ENCODE measurements at regions not wholly inside any gene's neighbourhood (a gene's known extent, or its start where the extent isn't known, plus 50 kb on each side); places are given as distances from the start of the nearest gene placed in this dataset.

GRCh38 chr11:33525789-33526188, 174.8 kb downstream of the C11orf91 start:
- Histone ChIP-seq H3K4me3 (replicated peaks in 1 of 3; ENCODE audit: low read depth in 2 of 3, low read length in 3 of 3) (no peak overlapping the region), H3K4me1 (ENCODE audit: control insufficient read depth in 1 of 2, insufficient read depth in 2 of 2, low read length in 2 of 2) (no peaks in the 10 kb centered on the region), H3K9ac (ENCODE audit: insufficient read depth, low read length, poor library complexity, severe bottlenecking) (no peak overlapping the region), H3K79me2 (ENCODE audit: insufficient read depth, low read length) (no peaks in the 10 kb centered on the region), H3K36me3 (replicated peaks in 1 of 2; ENCODE audit: control insufficient read depth in 1 of 2, insufficient read depth in 2 of 2, low read length in 2 of 2) (no peaks in the 10 kb centered on the region), H4K20me1 (ENCODE audit: insufficient read depth, low read length) (no peaks in the 10 kb centered on the region), H3K9me3 (replicated peaks in 1 of 2; ENCODE audit: control insufficient read depth in 1 of 2, insufficient read depth in 1 of 2, low read length in 2 of 2) (peaks cover 0 to 4% of the 10 kb centered on the region in 2 donors), H3K4me2 (replicated peaks; ENCODE audit: extremely low read depth, low read length, poor library complexity, severe bottlenecking) (no peak overlapping the region), H3K27me3 (ENCODE audit: control insufficient read depth in 2 of 2, insufficient read depth in 2 of 2, low read length in 2 of 2) (no peaks in the 10 kb centered on the region), H3K27ac (ENCODE audit: low read depth in 1 of 2, low read length in 2 of 2) (no peak overlapping the region), H2AFZ (ENCODE audit: insufficient read depth, low read depth, low read length, poor library complexity, severe bottlenecking) (no peak overlapping the region)
- H3K27me3 Mint-ChIP-seq (ENCODE audit: low read depth in 3 of 3), result peaks cover 3 to 12% (median 6%) of the 10 kb centered on the region in 3 donors
- H3K4me3 Mint-ChIP-seq, result no peak overlapping the region
- H3K9me3 Mint-ChIP-seq, result peaks cover 4 to 19% (median 14%) of the 10 kb centered on the region in 7 donors
- DNase-seq, result no peak
- H3K27ac Mint-ChIP-seq, result no peak overlapping the region
- intact Hi-C loops (cut with micrococcal nuclease), result no loop called here
- H3K4me1 Mint-ChIP-seq, result no peaks in the 10 kb centered on the region
- WGBS (ENCODE audit: insufficient coverage), result 100% methylated on average over 3 of the region's 4 CpGs
- H3K36me3 Mint-ChIP-seq, result no peaks in the 10 kb centered on the region
- TF ChIP-seq CTCF (IDR thresholded peaks at IDR 0.05), result no peak

GRCh38 chr11:33521384-33521783, 179.2 kb downstream of the C11orf91 start:
- TF ChIP-seq CTCF (IDR thresholded peaks at IDR 0.05), result no peak
- intact Hi-C loops (cut with micrococcal nuclease), result no loop called here
- Mint-ChIP-seq H3K4me3 (no peak overlapping the region), H3K36me3 (no peaks in the 10 kb centered on the region), H3K9me3 (peaks cover 0 to 6% (median 5%) of the 10 kb centered on the region in 7 donors), H3K27ac (no peak overlapping the region), H3K27me3 (ENCODE audit: low read depth in 3 of 3) (peaks cover 4 to 9% (median 5%) of the 10 kb centered on the region in 3 donors), H3K4me1 (no peaks in the 10 kb centered on the region)
- 80% methylated on average over 2 of the region's 3 CpGs for WGBS (ENCODE audit: insufficient coverage)
- H3K36me3 ChIP-seq (replicated peaks in 1 of 2; ENCODE audit: control insufficient read depth in 1 of 2, insufficient read depth in 2 of 2, low read length in 2 of 2), result no peaks in the 10 kb centered on the region
- H3K27me3 ChIP-seq (ENCODE audit: control insufficient read depth in 2 of 2, insufficient read depth in 2 of 2, low read length in 2 of 2), result peaks cover 0 to 4% of the 10 kb centered on the region in 2 donors
- no peak overlapping the region for H3K4me3 ChIP-seq (replicated peaks in 1 of 3; ENCODE audit: low read depth in 2 of 3, low read length in 3 of 3)
- no peaks in the 10 kb centered on the region for H3K79me2 ChIP-seq (ENCODE audit: insufficient read depth, low read length)
- no peak overlapping the region for H3K9ac ChIP-seq (ENCODE audit: insufficient read depth, low read length, poor library complexity, severe bottlenecking)
- no peak for DNase-seq
- no peaks in the 10 kb centered on the region for H3K4me1 ChIP-seq (ENCODE audit: control insufficient read depth in 1 of 2, insufficient read depth in 2 of 2, low read length in 2 of 2)
- H3K27ac ChIP-seq (ENCODE audit: low read depth in 1 of 2, low read length in 2 of 2), result no peak overlapping the region
- H4K20me1 ChIP-seq (ENCODE audit: insufficient read depth, low read length), result no peaks in the 10 kb centered on the region
- no peak overlapping the region for H3K4me2 ChIP-seq (replicated peaks; ENCODE audit: extremely low read depth, low read length, poor library complexity, severe bottlenecking)
- no peak overlapping the region for H2AFZ ChIP-seq (ENCODE audit: insufficient read depth, low read depth, low read length, poor library complexity, severe bottlenecking)
- no peaks in the 10 kb centered on the region for H3K9me3 ChIP-seq (replicated peaks in 1 of 2; ENCODE audit: control insufficient read depth in 1 of 2, insufficient read depth in 1 of 2, low read length in 2 of 2)
